NB4 (cell line): ENCODE measurements at regions not wholly inside any gene's neighbourhood (a gene's known extent, or its start where the extent isn't known, plus 50 kb on each side); places are given as distances from the start of the nearest gene placed in this dataset.

Source experiments
- DNase-seq: peaks from one replicate; pipeline ENCODE4 v3.0.0; 2010; ENCODE audit warnings: low read depth
- H3K4me3 ChIP-seq: one replicate; pipeline ENCODE4 v1.5.1; 2011; ENCODE audit warnings: mild to moderate bottlenecking, low read depth, low read length, moderate library complexity
- MAX ChIP-seq: IDR thresholded peaks from 2 replicates; pipeline ENCODE4 v1.6.1; 2011; ENCODE audit warnings: low read depth, low read length
- MYC ChIP-seq: IDR thresholded peaks from 2 replicates; pipeline ENCODE4 v1.6.1; 2011; ENCODE audit warnings: low read depth, low read length
- POLR2A ChIP-seq: IDR thresholded peaks from 2 replicates; pipeline ENCODE4 v1.6.1; 2011; ENCODE audit warnings: mild to moderate bottlenecking; ENCODE audit not compliant: insufficient read length; ENCODE audit errors: extremely low read depth
- TF ChIP-seq, protein P1 (sequence below): IDR thresholded peaks from one replicate; pipeline ENCODE4 v1.5.1; 2012; ENCODE audit warnings: low read depth, low read length

- no peak for DNase-seq
- no peak overlapping the region for H3K4me3 ChIP-seq
- TF ChIP-seq POLR2A: no peak
- no peak for TF ChIP-seq MAX
- no peak for TF ChIP-seq MYC
- TF ChIP-seq, protein P1, sequence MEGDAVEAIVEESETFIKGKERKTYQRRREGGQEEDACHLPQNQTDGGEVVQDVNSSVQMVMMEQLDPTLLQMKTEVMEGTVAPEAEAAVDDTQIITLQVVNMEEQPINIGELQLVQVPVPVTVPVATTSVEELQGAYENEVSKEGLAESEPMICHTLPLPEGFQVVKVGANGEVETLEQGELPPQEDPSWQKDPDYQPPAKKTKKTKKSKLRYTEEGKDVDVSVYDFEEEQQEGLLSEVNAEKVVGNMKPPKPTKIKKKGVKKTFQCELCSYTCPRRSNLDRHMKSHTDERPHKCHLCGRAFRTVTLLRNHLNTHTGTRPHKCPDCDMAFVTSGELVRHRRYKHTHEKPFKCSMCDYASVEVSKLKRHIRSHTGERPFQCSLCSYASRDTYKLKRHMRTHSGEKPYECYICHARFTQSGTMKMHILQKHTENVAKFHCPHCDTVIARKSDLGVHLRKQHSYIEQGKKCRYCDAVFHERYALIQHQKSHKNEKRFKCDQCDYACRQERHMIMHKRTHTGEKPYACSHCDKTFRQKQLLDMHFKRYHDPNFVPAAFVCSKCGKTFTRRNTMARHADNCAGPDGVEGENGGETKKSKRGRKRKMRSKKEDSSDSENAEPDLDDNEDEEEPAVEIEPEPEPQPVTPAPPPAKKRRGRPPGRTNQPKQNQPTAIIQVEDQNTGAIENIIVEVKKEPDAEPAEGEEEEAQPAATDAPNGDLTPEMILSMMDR: no peak
Measured at GRCh38 chr1:8142955-8143629, 117.0 kb upstream of the ERRFI1 start.

DNA sequence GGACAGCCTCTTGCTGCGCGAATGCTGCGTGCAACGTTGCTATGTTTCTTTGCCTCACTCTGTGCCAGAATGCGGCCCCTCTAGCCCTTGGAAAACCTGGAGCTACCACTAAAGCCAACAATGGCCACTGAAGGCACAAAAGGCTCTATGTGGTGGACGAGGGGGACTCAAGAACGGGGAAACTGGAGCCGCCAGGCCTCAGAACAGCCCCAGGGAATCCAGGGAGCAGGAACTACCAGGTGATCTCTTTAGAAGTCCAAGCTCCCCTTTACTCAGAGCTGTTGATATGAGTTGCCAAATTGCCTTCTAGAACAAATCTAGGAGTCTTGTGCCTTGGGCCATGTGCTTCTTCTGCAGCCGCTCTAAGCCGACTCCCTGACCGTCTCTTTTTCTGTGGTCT, 113.8 kb upstream of the ERRFI1 start:
- TF ChIP-seq, protein P1: no peak
- TF ChIP-seq POLR2A (no peak), MYC (no peak), MAX (no peak)
- H3K4me3 ChIP-seq: no peak overlapping the region
- no peak for DNase-seq

GRCh38 chr1:8139383-8139782, 113.3 kb upstream of the ERRFI1 start:
- no peak overlapping the region for H3K4me3 ChIP-seq
- no peak for DNase-seq
- TF ChIP-seq, protein P1: no peak
- no peak for TF ChIP-seq MYC
- no peak for TF ChIP-seq MAX
- no peak for TF ChIP-seq POLR2A

DNA sequence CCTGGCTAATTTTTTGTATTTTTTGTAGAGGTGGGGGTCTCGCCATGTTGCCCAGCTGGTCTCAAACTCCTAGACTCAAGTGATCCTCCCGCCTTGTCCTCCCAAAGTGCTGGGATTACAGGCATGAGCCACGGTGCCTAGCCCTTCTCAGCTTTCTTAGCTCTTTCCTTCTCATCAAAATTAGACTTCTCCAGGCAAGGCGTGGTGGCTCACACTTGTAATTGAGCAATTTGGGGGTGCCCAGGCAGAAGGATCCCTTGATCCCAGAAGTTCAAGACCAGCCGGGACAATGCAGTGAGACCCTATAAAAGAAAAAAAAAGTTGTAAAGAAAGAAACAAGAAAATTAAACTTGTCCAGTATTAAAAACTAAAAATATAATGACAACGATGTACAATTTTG, 112.6 kb upstream of the ERRFI1 start:
- DNase-seq: no peak
- TF ChIP-seq POLR2A (no peak), MAX (no peak), MYC (no peak)
- TF ChIP-seq, protein P1: no peak

DNA sequence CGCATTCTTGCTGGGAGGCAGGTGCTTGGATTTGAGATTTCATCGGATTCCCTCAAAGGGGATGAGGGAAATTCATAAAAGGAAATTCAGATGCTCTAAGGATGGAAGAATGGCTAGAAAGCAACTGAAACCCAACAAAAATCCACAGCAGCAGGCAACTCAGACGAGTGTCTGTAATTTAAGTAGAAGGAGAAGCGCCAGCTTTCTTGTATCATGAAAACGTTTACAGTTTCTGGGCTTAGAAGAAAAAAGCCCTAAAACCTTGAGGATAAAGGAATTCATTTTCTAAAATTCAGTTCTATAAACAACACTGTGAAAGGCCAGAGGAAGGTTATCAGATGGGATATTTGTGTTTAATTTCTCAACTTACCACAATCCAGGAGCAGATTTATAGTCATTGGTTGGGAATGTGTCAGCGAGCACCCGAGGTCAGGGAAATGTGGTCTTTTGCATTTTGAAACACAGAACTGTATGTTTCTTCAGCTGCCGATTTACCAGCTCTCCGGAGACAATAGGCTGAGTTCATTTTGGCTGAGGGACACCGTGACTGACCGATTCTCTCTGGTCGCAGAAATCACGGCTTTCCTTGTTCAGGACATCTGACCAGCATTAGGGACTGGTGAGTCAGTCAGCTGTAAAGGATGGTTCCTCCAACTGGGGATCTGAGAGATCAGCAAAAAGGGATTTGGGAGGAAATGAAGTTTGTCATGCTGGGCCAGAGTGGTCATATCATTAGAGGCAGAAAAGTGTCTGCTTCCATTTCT, 111.6 kb upstream of the ERRFI1 start:
- TF ChIP-seq MAX (no peak), POLR2A (no peak), MYC (no peak)
- TF ChIP-seq, protein P1: no peak
- DNase-seq: no peak
- no peak overlapping the region for H3K4me3 ChIP-seq

More for the DNA sequence above, 112.6 kb upstream of the ERRFI1 start:
- H3K4me3 ChIP-seq: no peak overlapping the region
